ENCODE measurements at regions not wholly inside any gene's neighbourhood (a gene's known extent, or its start where the extent isn't known, plus 50 kb on each side); places are given as distances from the start of the nearest gene placed in this dataset.
A peak's percentile ranks its signal among the peaks of the same experiment; 100 is the strongest.

- H3K4me1 Mint-ChIP-seq = peaks cover 2% of the 10 kb centered on the region
- H3K27ac Mint-ChIP-seq = no peak overlapping the region
- H3K36me3 Mint-ChIP-seq = no peaks in the 10 kb centered on the region
- DNase-seq = no peak
- no peaks in the 10 kb centered on the region for H3K27me3 Mint-ChIP-seq
- H3K4me3 Mint-ChIP-seq = no peak overlapping the region
- H3K9me3 Mint-ChIP-seq = no peaks in the 10 kb centered on the region
These were observed 365.2 kb upstream of the ZMIZ1 start for GRCh38 chr10:78703593-78703992.

GRCh38 chr10:78706256-78706655, 362.5 kb upstream of the ZMIZ1 start:
- Mint-ChIP-seq H3K4me1 (peaks cover 2% of the 10 kb centered on the region), H3K36me3 (no peaks in the 10 kb centered on the region), H3K4me3 (no peak overlapping the region), H3K9me3 (peaks cover 4% of the 10 kb centered on the region), H3K27me3 (no peaks in the 10 kb centered on the region), H3K27ac (no peak overlapping the region)
- no peak for DNase-seq

GRCh38 chr10:78706726-78707540, 361.8 kb upstream of the ZMIZ1 start:
- H3K27ac Mint-ChIP-seq = no peak overlapping the region
- H3K4me1 Mint-ChIP-seq = peaks cover 2% of the 10 kb centered on the region
- no peak overlapping the region for H3K4me3 Mint-ChIP-seq
- peaks cover 4% of the 10 kb centered on the region for H3K9me3 Mint-ChIP-seq
- peak; percentile 29 for DNase-seq
- H3K36me3 Mint-ChIP-seq = no peaks in the 10 kb centered on the region
- H3K27me3 Mint-ChIP-seq = no peaks in the 10 kb centered on the region

- no peak for DNase-seq
- H3K27me3 Mint-ChIP-seq = no peaks in the 10 kb centered on the region
- H3K27ac Mint-ChIP-seq = no peak overlapping the region
- H3K4me1 Mint-ChIP-seq = peaks cover 2% of the 10 kb centered on the region
- H3K36me3 Mint-ChIP-seq = no peaks in the 10 kb centered on the region
- H3K9me3 Mint-ChIP-seq = peaks cover 4% of the 10 kb centered on the region
- H3K4me3 Mint-ChIP-seq = no peak overlapping the region
These were observed 361.0 kb upstream of the ZMIZ1 start for GRCh38 chr10:78707745-78708144.

- peaks cover 4% of the 10 kb centered on the region for H3K9me3 Mint-ChIP-seq
- DNase-seq = no peak
- H3K27me3 Mint-ChIP-seq = peaks cover 5% of the 10 kb centered on the region
- H3K4me1 Mint-ChIP-seq = peaks cover 15% of the 10 kb centered on the region
- H3K27ac Mint-ChIP-seq = no peak overlapping the region
- H3K36me3 Mint-ChIP-seq = no peaks in the 10 kb centered on the region
- H3K4me3 Mint-ChIP-seq = no peak overlapping the region
These were observed 356.6 kb upstream of the ZMIZ1 start for GRCh38 chr10:78712147-78712546.

DNA sequence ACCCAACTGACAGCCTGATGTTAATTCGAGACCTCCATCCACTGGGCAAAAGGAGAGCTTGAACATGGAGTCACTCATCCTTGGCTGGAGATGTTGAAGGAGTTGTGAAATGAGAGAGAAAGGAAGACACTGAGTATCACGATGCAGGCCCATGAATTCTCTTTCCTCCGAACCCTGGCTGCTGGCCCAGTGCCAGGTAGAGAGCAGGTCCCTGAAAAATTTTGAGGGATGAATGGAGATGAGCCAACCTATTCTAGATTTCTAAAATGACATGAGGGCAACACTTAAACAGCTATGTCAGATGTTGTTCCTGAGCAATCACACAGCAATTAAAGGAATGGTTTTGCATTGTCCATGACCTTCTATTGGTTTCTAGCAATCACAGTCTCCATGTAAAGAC, 355.1 kb upstream of the ZMIZ1 start:
- no peak overlapping the region for H3K27ac Mint-ChIP-seq

GRCh38 chr10:78714225-78714624, 354.5 kb upstream of the ZMIZ1 start:
- H3K27ac Mint-ChIP-seq = no peak overlapping the region
- peaks cover 15% of the 10 kb centered on the region for H3K4me1 Mint-ChIP-seq
- H3K9me3 Mint-ChIP-seq = peaks cover 4% of the 10 kb centered on the region
- DNase-seq = no peak
- no peaks in the 10 kb centered on the region for H3K36me3 Mint-ChIP-seq
- peaks cover 5% of the 10 kb centered on the region for H3K27me3 Mint-ChIP-seq
- no peak overlapping the region for H3K4me3 Mint-ChIP-seq

More for the DNA sequence above, 355.1 kb upstream of the ZMIZ1 start:
- Mint-ChIP-seq H3K9me3 (peaks cover 4% of the 10 kb centered on the region), H3K27me3 (peaks cover 5% of the 10 kb centered on the region), H3K4me3 (no peak overlapping the region), H3K36me3 (no peaks in the 10 kb centered on the region), H3K4me1 (peaks cover 15% of the 10 kb centered on the region)
- no peak for DNase-seq

- Mint-ChIP-seq H3K9me3 (peaks cover 4% of the 10 kb centered on the region), H3K36me3 (no peaks in the 10 kb centered on the region), H3K27ac (no peak overlapping the region), H3K27me3 (peaks cover 7% of the 10 kb centered on the region), H3K4me1 (peaks cover 15% of the 10 kb centered on the region), H3K4me3 (no peak overlapping the region)
- DNase-seq = peak; percentile 4
These were observed 353.3 kb upstream of the ZMIZ1 start for GRCh38 chr10:78715435-78715834.

DNA sequence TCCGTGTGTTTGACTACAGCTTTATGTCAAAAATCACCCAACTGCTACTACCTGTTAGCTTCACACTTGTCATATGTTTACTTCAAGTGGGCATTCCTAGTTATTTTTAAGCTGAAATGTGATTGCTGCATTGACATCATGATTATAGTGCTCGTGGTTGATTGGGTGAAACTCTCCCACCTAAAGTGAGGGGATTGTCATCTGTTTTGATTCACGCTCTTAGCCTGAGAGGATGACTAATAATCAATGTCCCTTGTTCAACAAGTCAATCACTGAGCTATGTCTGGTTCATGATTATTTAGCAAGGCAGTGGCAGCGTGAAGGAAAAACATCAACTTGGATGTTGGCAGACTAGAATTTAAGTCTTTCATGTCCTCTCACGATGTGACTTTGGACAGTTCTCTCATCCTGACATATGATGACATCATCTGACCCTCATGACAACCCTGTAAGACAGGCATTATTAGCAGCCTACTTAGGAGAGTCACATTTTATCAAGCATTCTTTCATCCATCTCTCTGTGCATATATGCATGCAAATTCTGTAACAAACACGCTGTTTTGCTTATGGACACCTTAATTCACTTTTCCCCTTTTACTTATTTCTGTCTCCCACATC, 352.6 kb upstream of the ZMIZ1 start:
- peaks cover 1% of the 10 kb centered on the region for H3K9me3 Mint-ChIP-seq
- H3K27me3 Mint-ChIP-seq = peaks cover 14% of the 10 kb centered on the region
- no peak overlapping the region for H3K4me3 Mint-ChIP-seq
- no peaks in the 10 kb centered on the region for H3K36me3 Mint-ChIP-seq
- peaks cover 15% of the 10 kb centered on the region for H3K4me1 Mint-ChIP-seq
- DNase-seq = no peak
- H3K27ac Mint-ChIP-seq = no peak overlapping the region

GRCh38 chr10:78717200-78717599, 351.6 kb upstream of the ZMIZ1 start:
- H3K36me3 Mint-ChIP-seq = no peaks in the 10 kb centered on the region
- H3K9me3 Mint-ChIP-seq = no peaks in the 10 kb centered on the region
- no peak for DNase-seq
- no peak overlapping the region for H3K27ac Mint-ChIP-seq
- H3K4me3 Mint-ChIP-seq = no peak overlapping the region
- peaks cover 19% of the 10 kb centered on the region for H3K27me3 Mint-ChIP-seq
- H3K4me1 Mint-ChIP-seq = peaks cover 15% of the 10 kb centered on the region

GRCh38 chr10:78718032-78718572, 350.7 kb upstream of the ZMIZ1 start:
- Mint-ChIP-seq H3K27me3 (peaks cover 18% of the 10 kb centered on the region), H3K36me3 (no peaks in the 10 kb centered on the region), H3K27ac (no peak overlapping the region), H3K4me1 (peaks cover 15% of the 10 kb centered on the region), H3K9me3 (no peaks in the 10 kb centered on the region), H3K4me3 (no peak overlapping the region)
- no peak for DNase-seq

GRCh38 chr10:78719276-78719675, 349.5 kb upstream of the ZMIZ1 start:
- Mint-ChIP-seq H3K4me3 (no peak overlapping the region), H3K27me3 (peaks cover 13% of the 10 kb centered on the region), H3K4me1 (peaks cover 15% of the 10 kb centered on the region), H3K27ac (no peak overlapping the region), H3K9me3 (no peaks in the 10 kb centered on the region), H3K36me3 (no peaks in the 10 kb centered on the region)
- no peak for DNase-seq

- H3K4me1 Mint-ChIP-seq = peaks cover 13% of the 10 kb centered on the region
- no peak for DNase-seq
- no peaks in the 10 kb centered on the region for H3K36me3 Mint-ChIP-seq
- no peak overlapping the region for H3K4me3 Mint-ChIP-seq
- no peaks in the 10 kb centered on the region for H3K9me3 Mint-ChIP-seq
- H3K27me3 Mint-ChIP-seq = peaks cover 13% of the 10 kb centered on the region
- H3K27ac Mint-ChIP-seq = no peak overlapping the region
These were observed 348.7 kb upstream of the ZMIZ1 start for GRCh38 chr10:78720091-78720490.

DNA sequence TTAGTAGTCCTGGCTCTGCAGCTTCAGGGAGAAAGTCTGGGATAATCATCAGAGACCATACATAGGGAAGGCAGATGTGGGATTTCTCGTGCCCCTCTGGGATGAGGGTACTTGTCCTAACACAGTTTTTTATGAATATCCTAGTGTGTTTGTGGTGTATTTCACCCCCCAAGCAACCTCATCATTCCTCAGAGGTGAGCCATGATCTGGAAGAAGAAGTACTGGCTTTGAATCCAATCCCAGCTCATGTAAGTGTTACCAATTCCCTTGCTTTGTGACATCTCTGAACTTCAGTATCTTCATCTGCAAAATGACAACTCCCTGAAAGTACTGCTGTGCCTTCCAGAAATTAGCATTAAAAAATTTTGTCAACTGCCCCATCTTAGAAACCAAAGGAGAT, 347.5 kb upstream of the ZMIZ1 start:
- H3K27me3 Mint-ChIP-seq = peaks cover 13% of the 10 kb centered on the region
- H3K4me1 Mint-ChIP-seq = peaks cover 2% of the 10 kb centered on the region
- no peaks in the 10 kb centered on the region for H3K36me3 Mint-ChIP-seq
- H3K9me3 Mint-ChIP-seq = no peaks in the 10 kb centered on the region
- DNase-seq = no peak
- H3K27ac Mint-ChIP-seq = no peak overlapping the region
- H3K4me3 Mint-ChIP-seq = no peak overlapping the region

DNA sequence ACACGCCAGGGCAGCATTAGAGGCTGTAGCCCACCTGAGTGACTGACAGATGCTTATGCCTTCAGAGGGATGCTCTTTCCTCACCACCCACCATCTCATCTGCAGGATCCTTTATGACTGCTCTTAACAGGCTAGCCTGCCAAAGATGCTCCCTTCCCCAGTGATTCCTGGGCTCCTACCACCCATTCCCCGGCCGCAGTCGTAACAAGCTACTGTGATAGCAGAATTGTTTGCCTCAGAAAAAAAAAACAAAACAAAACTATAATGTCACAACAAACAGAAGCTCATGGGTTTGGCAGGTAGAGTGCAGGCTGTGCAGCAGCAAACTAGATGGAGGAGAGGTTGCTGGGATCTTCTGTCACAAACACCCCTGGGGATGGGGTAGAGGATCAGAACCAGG, 343.9 kb upstream of the ZMIZ1 start:
- no peak overlapping the region for H3K27ac Mint-ChIP-seq
- H3K4me1 Mint-ChIP-seq = no peaks in the 10 kb centered on the region
- peaks cover 13% of the 10 kb centered on the region for H3K27me3 Mint-ChIP-seq
- no peak overlapping the region for H3K4me3 Mint-ChIP-seq
- H3K36me3 Mint-ChIP-seq = no peaks in the 10 kb centered on the region
- no peaks in the 10 kb centered on the region for H3K9me3 Mint-ChIP-seq
- DNase-seq = no peak

DNA sequence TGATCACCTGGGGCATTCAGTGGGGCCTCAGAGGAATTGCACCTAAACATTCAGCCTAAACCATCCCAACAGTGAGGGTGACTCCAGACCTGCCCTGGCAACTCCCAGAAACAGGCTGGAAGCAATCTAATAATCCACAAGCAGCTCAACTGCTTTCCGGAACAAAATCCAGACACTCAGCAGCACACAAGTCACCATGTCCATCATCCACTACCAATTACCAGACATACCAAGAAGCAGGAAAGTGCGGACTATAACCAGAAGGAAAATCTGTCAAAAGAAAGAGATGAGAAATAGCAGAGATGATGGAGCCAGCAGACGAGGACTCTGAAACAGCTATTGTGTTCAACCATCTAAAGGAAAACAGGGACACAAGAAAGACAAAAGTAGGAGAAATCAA, 342.6 kb upstream of the ZMIZ1 start:
- Mint-ChIP-seq H3K27ac (no peak overlapping the region), H3K9me3 (no peaks in the 10 kb centered on the region), H3K4me3 (no peak overlapping the region), H3K4me1 (no peaks in the 10 kb centered on the region), H3K27me3 (peaks cover 4% of the 10 kb centered on the region), H3K36me3 (no peaks in the 10 kb centered on the region)
- DNase-seq = no peak

Measured in activated naive CD8-positive, alpha-beta T cell treated with anti-CD3 and anti-CD28 coated beads for 36 hours (primary cell).